H9 (cell line): ENCODE measurements at regions not wholly inside any gene's neighbourhood (a gene's known extent, or its start where the extent isn't known, plus 50 kb on each side); places are given as distances from the start of the nearest gene placed in this dataset.

ENCODE experiments used
- DNase-seq: peaks from one replicate; pipeline ENCODE4 v3.0.0-alpha.2; 2017
- H2AFZ ChIP-seq: one replicate; pipeline ENCODE4 v1.6.1; 2013; ENCODE audit warnings: mild to moderate bottlenecking, low read length, control low read depth, moderate library complexity
- H2AK5ac ChIP-seq: 2 replicates; pipeline ENCODE4 v1.6.1; 2013; ENCODE audit warnings: low read length, control low read depth, mixed read lengths; ENCODE audit not compliant: insufficient read length
- H2BK120ac ChIP-seq: one replicate; pipeline ENCODE4 v1.6.1; 2013; ENCODE audit warnings: low read depth, mild to moderate bottlenecking, low read length, control low read depth, inconsistent platforms; ENCODE audit not compliant: poor library complexity, severe bottlenecking
- H2BK12ac ChIP-seq: 2 replicates; pipeline ENCODE4 v1.6.1; 2013; ENCODE audit warnings: low read length, control low read depth, mixed read lengths, low read depth; ENCODE audit not compliant: insufficient read length
- H2BK15ac ChIP-seq: 2 replicates; pipeline ENCODE4 v1.6.1; 2013; ENCODE audit warnings: low read depth, low read length, control low read depth
- H2BK20ac ChIP-seq: one replicate; pipeline ENCODE4 v1.6.1; 2013; ENCODE audit warnings: low read depth, mild to moderate bottlenecking, low read length, control low read depth, inconsistent platforms; ENCODE audit not compliant: poor library complexity, severe bottlenecking
- H2BK5ac ChIP-seq: 2 replicates; pipeline ENCODE4 v1.6.1; 2013; ENCODE audit warnings: low read length, control low read depth, mixed read lengths; ENCODE audit not compliant: insufficient read length
- H3K14ac ChIP-seq: 2 replicates; pipeline ENCODE4 v1.6.1; 2013; ENCODE audit warnings: low read length, control low read depth; ENCODE audit not compliant: insufficient read depth
- H3K18ac ChIP-seq: 2 replicates; pipeline ENCODE4 v1.6.1; 2013; ENCODE audit warnings: low read depth, mild to moderate bottlenecking, mixed read lengths, low read length, control low read depth; ENCODE audit not compliant: insufficient read length
- H3K23ac ChIP-seq: 2 replicates; pipeline ENCODE4 v1.6.1; 2013; ENCODE audit warnings: low read length, control low read depth, mixed read lengths, low read depth; ENCODE audit not compliant: insufficient read length
- H3K23me2 ChIP-seq: 2 replicates; pipeline ENCODE4 v1.6.1; 2013; ENCODE audit warnings: low read depth, mild to moderate bottlenecking, mixed read lengths, low read length, control low read depth; ENCODE audit not compliant: insufficient read length, poor library complexity, severe bottlenecking
- H3K27ac ChIP-seq: 2 replicates; pipeline ENCODE4 v1.5.1; 2013; ENCODE audit warnings: low read length, control low read depth, mixed read lengths, low read depth; ENCODE audit not compliant: insufficient read length
- H3K27me3 ChIP-seq: 2 replicates; pipeline ENCODE4 v1.6.1; 2013; ENCODE audit warnings: low read length, control low read depth, inconsistent platforms; ENCODE audit not compliant: insufficient read depth
- H3K4ac ChIP-seq: 2 replicates; pipeline ENCODE4 v1.6.1; 2013; ENCODE audit warnings: low read depth, mild to moderate bottlenecking, control low read depth, inconsistent platforms, low read length, moderate library complexity
- H3K4me1 ChIP-seq: 2 replicates; pipeline ENCODE4 v1.6.1; 2013; ENCODE audit warnings: low read length, control low read depth, inconsistent platforms; ENCODE audit not compliant: insufficient read depth
- H3K4me2 ChIP-seq: 2 replicates; pipeline ENCODE4 v1.6.1; 2013; ENCODE audit warnings: low read length, control low read depth, mixed read lengths; ENCODE audit not compliant: insufficient read length, insufficient read depth
- H3K56ac ChIP-seq: 2 replicates; pipeline ENCODE4 v1.6.1; 2013; ENCODE audit warnings: low read depth, mild to moderate bottlenecking, mixed read lengths, low read length, control low read depth; ENCODE audit not compliant: insufficient read length
- H3K79me1 ChIP-seq: 2 replicates; pipeline ENCODE4 v1.6.1; 2013; ENCODE audit warnings: low read depth, mild to moderate bottlenecking, moderate library complexity, low read length, control low read depth, inconsistent platforms; ENCODE audit not compliant: insufficient read depth, poor library complexity, severe bottlenecking
- H3K79me2 ChIP-seq: 2 replicates; pipeline ENCODE4 v1.6.1; 2013; ENCODE audit warnings: low read length, control low read depth, inconsistent platforms; ENCODE audit not compliant: insufficient read depth
- H3K9ac ChIP-seq: 2 replicates; pipeline ENCODE4 v1.6.1; 2013; ENCODE audit warnings: low read length, control low read depth, mixed read lengths; ENCODE audit not compliant: insufficient read length; ENCODE audit errors: extremely low read depth
- H3K9me3 ChIP-seq: one replicate; pipeline ENCODE4 v1.6.1; 2013; ENCODE audit warnings: low read depth, low read length, inconsistent platforms; ENCODE audit not compliant: control insufficient read depth
- H3T11ph ChIP-seq: one replicate; pipeline ENCODE4 v1.6.1; 2013; ENCODE audit warnings: mild to moderate bottlenecking, low read length, control low read depth, inconsistent platforms
- H4K20me1 ChIP-seq: one replicate; pipeline ENCODE4 v1.6.1; 2013; ENCODE audit not compliant: control insufficient read depth, insufficient read length, insufficient read depth
- H4K5ac ChIP-seq: 2 replicates; pipeline ENCODE4 v1.6.1; 2013; ENCODE audit warnings: low read depth, mild to moderate bottlenecking, mixed read lengths, low read length, control low read depth; ENCODE audit not compliant: insufficient read length
- H4K8ac ChIP-seq: replicated peaks from 2 replicates; pipeline ENCODE4 v1.6.1; 2013; ENCODE audit warnings: low read length, control low read depth, mixed read lengths, low read depth; ENCODE audit not compliant: insufficient read length
- H4K91ac ChIP-seq: 2 replicates; pipeline ENCODE4 v1.6.1; 2013; ENCODE audit warnings: low read depth, mild to moderate bottlenecking, moderate library complexity, mixed read lengths, low read length, control low read depth; ENCODE audit not compliant: insufficient read length
- H3K27ac Mint-ChIP-seq, 3 experiments: 2 replicates in 2 of 3; 3 replicates in 1 of 3; pipeline ENCODE4 v1.8.0; 2020 to 2021; ENCODE audit warnings: mixed read lengths in 3 of 3, mild to moderate bottlenecking in 1 of 3, moderate library complexity in 1 of 3
- H3K27me3 Mint-ChIP-seq: 2 replicates; pipeline ENCODE4 v1.8.0; 2021; ENCODE audit warnings: low read depth, mild to moderate bottlenecking, moderate library complexity, mixed read lengths
- H3K36me3 Mint-ChIP-seq, 3 experiments: 2 replicates in 2 of 3; 3 replicates in 1 of 3; pipeline ENCODE4 v1.8.0; 2020 to 2021; ENCODE audit warnings: low read depth in 3 of 3, mixed read lengths in 3 of 3; ENCODE audit not compliant: insufficient read depth in 1 of 3
- H3K4me1 Mint-ChIP-seq, 2 experiments: 2 replicates each; pipeline ENCODE4 v1.8.0; 2020; ENCODE audit warnings: mixed read lengths in 2 of 2
- H3K4me3 Mint-ChIP-seq, 2 experiments: 2 replicates in 1 of 2; 3 replicates in 1 of 2; pipeline ENCODE4 v1.8.0; 2020 to 2021; ENCODE audit warnings: mild to moderate bottlenecking in 2 of 2, mixed read lengths in 2 of 2, moderate library complexity in 1 of 2
- H3K9me3 Mint-ChIP-seq, 2 experiments: 2 replicates in 1 of 2; 3 replicates in 1 of 2; pipeline ENCODE4 v1.8.0; 2020; ENCODE audit warnings: mild to moderate bottlenecking in 2 of 2, mixed read lengths in 2 of 2, moderate library complexity in 1 of 2
- WGBS: extraction: QIAGEN DNeasy Blood & Tissue Kit; methylation state at CpG from one replicate; pipeline ENCODE4 v1.1.7; 2013; ENCODE audit warnings: missing lambda C conversion rate, low lambda C conversion rate, mixed read lengths; ENCODE audit not compliant: insufficient read length; ENCODE audit errors: extremely low coverage; 5-methylcytosine and 5-hydroxymethylcytosine counted together
- TF ChIP-seq, protein P1 (sequence below): fragments of 200-600 bp; sonication (generic); conservative IDR thresholded peaks from 3 replicates; pipeline ENCODE4 v1.8.0; 2021; ENCODE audit warnings: antibody characterized with exemption, mild to moderate bottlenecking

DNA sequence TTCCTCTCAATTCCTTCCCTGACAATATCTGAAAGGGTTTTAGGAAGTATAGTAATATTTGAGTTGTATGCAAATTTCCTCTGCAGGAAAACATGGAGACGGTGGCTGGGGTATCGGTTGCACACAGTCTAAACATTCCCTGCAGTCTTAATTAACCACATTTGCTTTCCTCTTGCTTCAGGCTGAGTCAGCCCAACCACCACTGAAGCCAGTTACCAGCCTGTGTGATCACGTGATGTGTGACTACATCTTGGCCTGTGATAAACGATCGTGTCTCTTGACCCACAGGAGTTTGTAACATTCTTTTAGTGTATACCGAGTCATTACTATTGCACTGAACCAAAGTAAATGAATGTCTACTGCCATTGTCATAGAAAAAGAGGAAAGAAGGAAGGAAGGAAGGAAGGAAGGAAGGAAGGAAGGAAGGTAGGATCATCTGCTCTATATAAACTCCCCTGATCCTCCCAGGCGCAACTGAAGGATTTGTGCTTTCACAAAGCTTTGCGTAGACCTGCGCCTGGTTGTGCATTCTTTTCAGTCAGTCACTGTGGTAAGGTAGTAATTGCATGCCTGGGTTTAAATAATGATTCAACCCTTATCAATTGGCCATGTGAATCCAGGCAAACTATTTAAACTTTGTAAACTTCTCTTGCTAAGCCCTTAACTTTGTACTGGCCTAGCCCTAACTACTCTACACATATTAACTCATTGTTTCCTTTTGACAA lies 280.6 kb upstream of the SALL1 start:
- peaks cover 8% of the 10 kb centered on the region for H3K27me3 Mint-ChIP-seq
- Histone ChIP-seq H2BK5ac (no peak overlapping the region), H2BK12ac (no peak overlapping the region), H3K79me2 (no peaks in the 10 kb centered on the region), H3K27ac (no peak overlapping the region), H3K9me3 (no peaks in the 10 kb centered on the region), H3K4me2 (no peak overlapping the region), H2AFZ (no peak overlapping the region), H3K18ac (no peak overlapping the region), H2BK20ac (no peak overlapping the region), H3K9ac (no peak overlapping the region), H2BK120ac (no peak overlapping the region), H3K4ac (no peak overlapping the region), H4K91ac (no peak overlapping the region), H3K79me1 (no peaks in the 10 kb centered on the region), H3K14ac (no peak overlapping the region), H4K20me1 (no peaks in the 10 kb centered on the region), H3K4me1 (no peaks in the 10 kb centered on the region; the same call in 1 of the 2 replicates), H2AK5ac (no peak overlapping the region), H3T11ph (no peak overlapping the region), H3K23ac (no peak overlapping the region), H2BK15ac (no peak overlapping the region), H3K56ac (no peak overlapping the region), H4K8ac (no peak overlapping the region), H4K5ac (no peak overlapping the region), H3K27me3 (no peaks in the 10 kb centered on the region), H3K23me2 (no peaks in the 10 kb centered on the region)
- TF ChIP-seq, protein P1, sequence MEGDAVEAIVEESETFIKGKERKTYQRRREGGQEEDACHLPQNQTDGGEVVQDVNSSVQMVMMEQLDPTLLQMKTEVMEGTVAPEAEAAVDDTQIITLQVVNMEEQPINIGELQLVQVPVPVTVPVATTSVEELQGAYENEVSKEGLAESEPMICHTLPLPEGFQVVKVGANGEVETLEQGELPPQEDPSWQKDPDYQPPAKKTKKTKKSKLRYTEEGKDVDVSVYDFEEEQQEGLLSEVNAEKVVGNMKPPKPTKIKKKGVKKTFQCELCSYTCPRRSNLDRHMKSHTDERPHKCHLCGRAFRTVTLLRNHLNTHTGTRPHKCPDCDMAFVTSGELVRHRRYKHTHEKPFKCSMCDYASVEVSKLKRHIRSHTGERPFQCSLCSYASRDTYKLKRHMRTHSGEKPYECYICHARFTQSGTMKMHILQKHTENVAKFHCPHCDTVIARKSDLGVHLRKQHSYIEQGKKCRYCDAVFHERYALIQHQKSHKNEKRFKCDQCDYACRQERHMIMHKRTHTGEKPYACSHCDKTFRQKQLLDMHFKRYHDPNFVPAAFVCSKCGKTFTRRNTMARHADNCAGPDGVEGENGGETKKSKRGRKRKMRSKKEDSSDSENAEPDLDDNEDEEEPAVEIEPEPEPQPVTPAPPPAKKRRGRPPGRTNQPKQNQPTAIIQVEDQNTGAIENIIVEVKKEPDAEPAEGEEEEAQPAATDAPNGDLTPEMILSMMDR = no peak
- peaks cover 27 to 34% of the 10 kb centered on the region in 2 experiments for H3K4me1 Mint-ChIP-seq
- no CpG with 5 or more reads among the region's 9 CpGs for WGBS
- DNase-seq = no peak
- H3K4me3 Mint-ChIP-seq = no peak overlapping the region
- no peak overlapping the region for H3K27ac Mint-ChIP-seq
- no peaks in the 10 kb centered on the region; a peak in 2 of 5 replicates for H3K9me3 Mint-ChIP-seq
- no peaks in the 10 kb centered on the region for H3K36me3 Mint-ChIP-seq
